ENCODE measurements at regions not wholly inside any gene's neighbourhood (a gene's known extent, or its start where the extent isn't known, plus 50 kb on each side); places are given as distances from the start of the nearest gene placed in this dataset.
"Not testable (repeated sequence)": the region's sequence is repeated elsewhere in the genome, so short reads cannot be mapped to it uniquely, and the experiment has no call there.

GRCh38 chr5:179451114-179451827 is 99.1 kb upstream of the RUFY1 start:
- Histone ChIP-seq H3K4me2 (ENCODE audit: insufficient read depth, low read length) (no peak overlapping the region), H3K9me3 (replicated peaks; ENCODE audit: control insufficient read depth, insufficient read depth, low read length) (peaks cover 8% of the 10 kb centered on the region), H3K4me1 (ENCODE audit: control insufficient read depth, extremely low read depth, insufficient read depth, low read length) (no peaks in the 10 kb centered on the region), H3K79me2 (ENCODE audit: control insufficient read depth, insufficient read depth, low read length) (no peaks in the 10 kb centered on the region), H3K36me3 (ENCODE audit: control insufficient read depth in 2 of 2, extremely low read depth in 1 of 2, insufficient read depth in 2 of 2, low read length in 2 of 2) (no peaks in the 10 kb centered on the region), H4K20me1 (replicated peaks; ENCODE audit: control insufficient read depth, extremely low read depth, insufficient read depth, low read length) (no peaks in the 10 kb centered on the region), H3K27me3 (ENCODE audit: control insufficient read depth in 2 of 2, insufficient read depth in 2 of 2, low read length in 2 of 2) (no peaks in the 10 kb centered on the region), H3K9me1 (replicated peaks; ENCODE audit: control insufficient read depth, extremely low read depth, insufficient read depth, low read length) (no peaks in the 10 kb centered on the region), H2AFZ (ENCODE audit: low read depth, low read length) (no peak overlapping the region), H3K27ac (ENCODE audit: insufficient read depth, low read depth, low read length) (no peak overlapping the region), H3K9ac (replicated peaks; ENCODE audit: extremely low read depth, insufficient read depth, low read length) (no peak overlapping the region), H3K4me3 (replicated peaks in 1 of 3; ENCODE audit: insufficient read depth in 1 of 3, low read depth in 1 of 3, low read length in 3 of 3) (no peak overlapping the region)
- no peak for TF ChIP-seq MAX (IDR thresholded peaks at IDR 0.05; ENCODE audit: insufficient read depth, insufficient read length)
- TF ChIP-seq POLR2AphosphoS5 (IDR thresholded peaks at IDR 0.05; ENCODE audit: insufficient read depth, low read depth, low read length), result no peak
- TF ChIP-seq POLR2A (IDR thresholded peaks at IDR 0.05; ENCODE audit: low read depth, low read length), result no peak
- TF ChIP-seq JUN (IDR thresholded peaks at IDR 0.05; ENCODE audit: borderline replicate concordance, insufficient read depth, insufficient read length, low read depth), result no peak
- TF ChIP-seq FOS (IDR thresholded peaks at IDR 0.05; ENCODE audit: borderline replicate concordance, insufficient read depth, low read length), result no peak
- no peak for TF ChIP-seq EZH2 (IDR thresholded peaks at IDR 0.05; ENCODE audit: borderline replicate concordance, low read depth, low read length, severe bottlenecking)
- TF ChIP-seq GATA2 (IDR thresholded peaks at IDR 0.05; ENCODE audit: insufficient read depth, insufficient read length, low read depth, low read length), result no peak
- no peak for TF ChIP-seq CTCF (IDR thresholded peaks at IDR 0.05; ENCODE audit: extremely low read depth in 1 of 2, insufficient read depth in 1 of 2, low read depth in 1 of 2, low read length in 2 of 2)
- TF ChIP-seq MYC (IDR thresholded peaks at IDR 0.05; ENCODE audit: low read depth, low read length), result no peak
- intact Hi-C loops (cut with micrococcal nuclease) (no loop called here), dilution Hi-C loops (cut with MboI; ENCODE audit: extremely low pct_ligation_motif_present, low sequenced_read_pairs) (no loop called here)
- POLR2A ChIA-PET, result no interaction called here
- no peak for FAIRE-seq
- CTCF ChIA-PET, result no interaction called here
- DNase-seq (ENCODE audit: low read depth, low spot score), result no peak
- no TSS peak for BruUV-seq (replicated peaks)

GRCh38 chr5:179449950-179450349 is 100.4 kb upstream of the RUFY1 start:
- dilution Hi-C loops (cut with MboI; ENCODE audit: extremely low pct_ligation_motif_present, low sequenced_read_pairs); DNase-seq (ENCODE audit: low read depth, low spot score); CTCF ChIA-PET; intact Hi-C loops (cut with micrococcal nuclease); H3K4me3 ChIP-seq (replicated peaks in 1 of 3; ENCODE audit: insufficient read depth in 1 of 3, low read depth in 1 of 3, low read length in 3 of 3); H3K9ac ChIP-seq (replicated peaks; ENCODE audit: extremely low read depth, insufficient read depth, low read length); H3K27ac ChIP-seq (ENCODE audit: insufficient read depth, low read depth, low read length); H3K27me3 ChIP-seq (ENCODE audit: control insufficient read depth in 2 of 2, insufficient read depth in 2 of 2, low read length in 2 of 2); H3K36me3 ChIP-seq (ENCODE audit: control insufficient read depth in 2 of 2, extremely low read depth in 1 of 2, insufficient read depth in 2 of 2, low read length in 2 of 2); H3K9me3 ChIP-seq (replicated peaks; ENCODE audit: control insufficient read depth, insufficient read depth, low read length); BruUV-seq (replicated peaks); H3K9me1 ChIP-seq (replicated peaks; ENCODE audit: control insufficient read depth, extremely low read depth, insufficient read depth, low read length); H4K20me1 ChIP-seq (replicated peaks; ENCODE audit: control insufficient read depth, extremely low read depth, insufficient read depth, low read length); H3K4me2 ChIP-seq (ENCODE audit: insufficient read depth, low read length); H2AFZ ChIP-seq (ENCODE audit: low read depth, low read length); FAIRE-seq; POLR2A ChIA-PET; H3K79me2 ChIP-seq (ENCODE audit: control insufficient read depth, insufficient read depth, low read length); H3K4me1 ChIP-seq (ENCODE audit: control insufficient read depth, extremely low read depth, insufficient read depth, low read length): not testable (repeated sequence)

GRCh38 chr5:179448282-179448681 is 102.1 kb upstream of the RUFY1 start:
- intact Hi-C loops (cut with micrococcal nuclease); dilution Hi-C loops (cut with MboI; ENCODE audit: extremely low pct_ligation_motif_present, low sequenced_read_pairs); H3K9ac ChIP-seq (replicated peaks; ENCODE audit: extremely low read depth, insufficient read depth, low read length); H3K9me3 ChIP-seq (replicated peaks; ENCODE audit: control insufficient read depth, insufficient read depth, low read length); H4K20me1 ChIP-seq (replicated peaks; ENCODE audit: control insufficient read depth, extremely low read depth, insufficient read depth, low read length); H3K36me3 ChIP-seq (ENCODE audit: control insufficient read depth in 2 of 2, extremely low read depth in 1 of 2, insufficient read depth in 2 of 2, low read length in 2 of 2); H3K27me3 ChIP-seq (ENCODE audit: control insufficient read depth in 2 of 2, insufficient read depth in 2 of 2, low read length in 2 of 2); FAIRE-seq; CTCF ChIA-PET; H2AFZ ChIP-seq (ENCODE audit: low read depth, low read length); H3K4me3 ChIP-seq (replicated peaks in 1 of 3; ENCODE audit: insufficient read depth in 1 of 3, low read depth in 1 of 3, low read length in 3 of 3); H3K79me2 ChIP-seq (ENCODE audit: control insufficient read depth, insufficient read depth, low read length); BruUV-seq (replicated peaks); H3K4me2 ChIP-seq (ENCODE audit: insufficient read depth, low read length); H3K27ac ChIP-seq (ENCODE audit: insufficient read depth, low read depth, low read length); H3K4me1 ChIP-seq (ENCODE audit: control insufficient read depth, extremely low read depth, insufficient read depth, low read length); H3K9me1 ChIP-seq (replicated peaks; ENCODE audit: control insufficient read depth, extremely low read depth, insufficient read depth, low read length); POLR2A ChIA-PET; DNase-seq (ENCODE audit: low read depth, low spot score): not testable (repeated sequence)

Data from endothelial cell of umbilical vein (primary cell).